Activated T-cell treated with anti-CD3 and anti-CD28 coated beads, Interleukin-2, amount 50 U/mL, for 4 hours (primary cell): ENCODE measurements at regions not wholly inside any gene's neighbourhood (a gene's known extent, or its start where the extent isn't known, plus 50 kb on each side); places are given as distances from the start of the nearest gene placed in this dataset.

Experiments
- ATAC-seq, 2 donors: fragments of 200-7000 bp; cut with Tn5 transposase; one replicate each; pipeline ENCODE4 v1.10.0; 2021
- DNase-seq: peaks from one replicate; pipeline ENCODE4 v3.0.0-alpha.2; 2020
- H3K27me3 Mint-ChIP-seq: one replicate; pipeline ENCODE4 v1.8.0; 2021; ENCODE audit warnings: low read depth, mixed read lengths
- H3K36me3 Mint-ChIP-seq: one replicate; pipeline ENCODE4 v1.8.0; 2022; ENCODE audit warnings: mixed read lengths; ENCODE audit not compliant: insufficient read depth
- H3K4me1 Mint-ChIP-seq: one replicate; pipeline ENCODE4 v1.8.0; 2021; ENCODE audit warnings: low read depth, mixed read lengths
- H3K4me3 Mint-ChIP-seq: one replicate; pipeline ENCODE4 v1.8.0; 2021; ENCODE audit warnings: mild to moderate bottlenecking, moderate library complexity, mixed read lengths
- H3K9me3 Mint-ChIP-seq: one replicate; pipeline ENCODE4 v1.8.0; 2021; ENCODE audit warnings: mixed read lengths

DNA sequence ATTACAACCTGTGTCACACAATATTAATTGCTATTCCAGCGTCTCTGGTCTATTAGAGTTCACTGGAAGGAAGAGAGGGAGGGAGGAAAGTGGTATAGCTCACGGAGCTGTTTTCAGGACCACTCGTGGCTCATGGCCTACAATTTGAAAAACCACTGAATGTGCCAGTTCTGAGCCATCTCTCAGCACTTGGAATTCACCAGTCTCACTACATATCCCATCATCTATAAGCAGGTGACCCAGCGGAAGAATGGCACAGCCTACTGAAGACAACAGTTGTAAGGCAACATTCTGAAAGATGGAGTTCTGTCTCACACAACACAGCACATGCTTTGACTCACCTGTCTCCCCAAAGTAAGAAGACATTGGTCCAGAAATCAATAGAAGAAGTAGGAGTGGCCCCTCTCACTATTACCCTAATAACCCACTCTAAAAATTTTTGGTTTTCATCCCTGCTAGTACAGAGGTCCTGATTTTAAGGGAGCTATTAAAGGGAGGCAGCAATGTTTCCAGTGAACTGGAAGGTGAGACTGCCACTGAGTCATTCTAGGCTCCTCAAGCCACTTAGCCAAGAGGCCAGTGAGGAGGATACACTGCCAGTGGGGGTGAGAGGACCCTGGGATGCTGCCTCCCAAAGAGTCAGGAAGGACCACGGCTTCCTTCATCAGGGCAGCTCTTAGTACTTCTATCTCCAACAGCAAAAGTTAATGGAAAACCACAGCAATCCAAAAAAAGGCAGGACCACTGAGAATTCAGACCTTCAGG lies 50.0 kb upstream of the DOCK9 start:
- peaks cover 2% of the 10 kb centered on the region for H3K36me3 Mint-ChIP-seq
- peaks cover 86% of the 10 kb centered on the region for H3K4me1 Mint-ChIP-seq
- H3K27me3 Mint-ChIP-seq, result no peaks in the 10 kb centered on the region
- H3K4me3 Mint-ChIP-seq, result no peak overlapping the region
- DNase-seq (no peak), ATAC-seq (peak in 1 of 2 donors; percentile 3)
- H3K9me3 Mint-ChIP-seq, result no peaks in the 10 kb centered on the region

GRCh38 chr13:99028890-99029289 lies 51.0 kb upstream of the DOCK9 start:
- Mint-ChIP-seq H3K4me3 (no peak overlapping the region), H3K36me3 (peaks cover 2% of the 10 kb centered on the region), H3K27me3 (no peaks in the 10 kb centered on the region), H3K4me1 (peaks cover 84% of the 10 kb centered on the region), H3K9me3 (no peaks in the 10 kb centered on the region)
- DNase-seq (peak; percentile 15), ATAC-seq (no peak)

DNA sequence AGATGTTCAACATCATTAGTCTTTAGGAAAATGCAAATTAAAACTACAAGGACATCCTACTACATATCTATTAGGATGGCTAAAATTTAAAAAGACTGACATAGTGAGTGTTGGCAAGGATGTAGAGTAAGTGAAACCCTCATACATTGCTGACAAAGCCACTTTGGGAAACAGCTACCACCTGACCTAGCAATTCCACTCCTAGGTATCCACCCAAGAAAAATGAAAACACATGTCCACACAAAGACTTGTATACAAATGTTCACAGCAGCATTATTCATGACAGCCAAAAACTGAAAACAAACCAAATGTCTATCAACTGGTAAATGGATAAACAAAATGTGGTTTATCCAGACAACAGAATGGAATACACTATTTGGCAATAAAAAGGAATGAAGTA lies 51.7 kb upstream of the DOCK9 start:
- no peak overlapping the region for H3K4me3 Mint-ChIP-seq
- peaks cover 80% of the 10 kb centered on the region for H3K4me1 Mint-ChIP-seq
- no peaks in the 10 kb centered on the region for H3K9me3 Mint-ChIP-seq
- no peaks in the 10 kb centered on the region for H3K27me3 Mint-ChIP-seq
- no peaks in the 10 kb centered on the region for H3K36me3 Mint-ChIP-seq
- DNase-seq, result no peak
- no peak for ATAC-seq

DNA sequence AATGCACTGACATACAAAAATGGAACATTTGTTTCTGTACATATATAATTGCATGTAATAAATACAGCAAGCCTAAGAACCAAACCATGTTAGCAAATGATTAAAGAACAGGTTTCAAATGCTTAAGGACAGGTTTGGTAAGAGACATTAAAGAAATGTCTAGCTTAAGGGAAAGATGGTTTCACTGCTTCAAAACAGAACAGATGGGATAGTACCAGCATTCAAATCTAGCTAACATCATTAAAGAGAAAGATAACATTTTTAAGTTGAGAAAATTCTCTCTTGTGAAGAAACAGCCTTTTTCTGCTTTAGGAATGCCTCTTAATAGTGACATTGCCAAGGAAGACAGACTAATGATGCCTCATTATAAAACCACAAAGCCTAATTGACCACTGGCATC lies 52.5 kb upstream of the DOCK9 start:
- Mint-ChIP-seq H3K9me3 (no peaks in the 10 kb centered on the region), H3K4me3 (no peak overlapping the region), H3K36me3 (peaks cover 3% of the 10 kb centered on the region), H3K4me1 (peaks cover 79% of the 10 kb centered on the region), H3K27me3 (no peaks in the 10 kb centered on the region)
- ATAC-seq (no peak), DNase-seq (no peak)

DNA sequence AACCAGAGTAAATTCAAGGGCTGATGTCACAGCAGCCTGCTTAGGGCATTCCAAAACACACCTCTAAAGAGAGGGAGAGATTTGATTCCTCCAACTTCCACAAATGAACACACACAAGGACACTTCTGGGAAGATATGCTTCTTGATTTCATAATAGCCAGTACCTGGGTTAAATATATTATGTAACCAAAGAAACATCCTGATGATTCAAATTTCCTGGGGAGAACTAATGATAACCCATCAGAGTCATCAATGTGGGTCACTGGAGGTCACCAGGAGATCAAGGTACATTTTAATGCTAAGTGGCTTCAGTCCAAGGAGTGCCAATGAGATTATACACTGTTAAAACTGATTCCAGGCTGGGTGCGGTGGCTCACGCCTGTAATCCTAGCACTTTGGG lies 54.0 kb upstream of the DOCK9 start:
- no peaks in the 10 kb centered on the region for H3K9me3 Mint-ChIP-seq
- DNase-seq (no peak), ATAC-seq (no peak)
- H3K36me3 Mint-ChIP-seq, result peaks cover 7% of the 10 kb centered on the region
- peaks cover 64% of the 10 kb centered on the region for H3K4me1 Mint-ChIP-seq
- H3K27me3 Mint-ChIP-seq, result no peaks in the 10 kb centered on the region
- no peak overlapping the region for H3K4me3 Mint-ChIP-seq

- H3K4me3 Mint-ChIP-seq, result no peak overlapping the region
- no peak for DNase-seq
- ATAC-seq, result peak; percentile 60 to 64
- peaks cover 7% of the 10 kb centered on the region for H3K36me3 Mint-ChIP-seq
- no peaks in the 10 kb centered on the region for H3K9me3 Mint-ChIP-seq
- no peaks in the 10 kb centered on the region for H3K27me3 Mint-ChIP-seq
- peaks cover 54% of the 10 kb centered on the region for H3K4me1 Mint-ChIP-seq
Measured at GRCh38 chr13:99033814-99034213, 56.0 kb upstream of the DOCK9 start.

DNA sequence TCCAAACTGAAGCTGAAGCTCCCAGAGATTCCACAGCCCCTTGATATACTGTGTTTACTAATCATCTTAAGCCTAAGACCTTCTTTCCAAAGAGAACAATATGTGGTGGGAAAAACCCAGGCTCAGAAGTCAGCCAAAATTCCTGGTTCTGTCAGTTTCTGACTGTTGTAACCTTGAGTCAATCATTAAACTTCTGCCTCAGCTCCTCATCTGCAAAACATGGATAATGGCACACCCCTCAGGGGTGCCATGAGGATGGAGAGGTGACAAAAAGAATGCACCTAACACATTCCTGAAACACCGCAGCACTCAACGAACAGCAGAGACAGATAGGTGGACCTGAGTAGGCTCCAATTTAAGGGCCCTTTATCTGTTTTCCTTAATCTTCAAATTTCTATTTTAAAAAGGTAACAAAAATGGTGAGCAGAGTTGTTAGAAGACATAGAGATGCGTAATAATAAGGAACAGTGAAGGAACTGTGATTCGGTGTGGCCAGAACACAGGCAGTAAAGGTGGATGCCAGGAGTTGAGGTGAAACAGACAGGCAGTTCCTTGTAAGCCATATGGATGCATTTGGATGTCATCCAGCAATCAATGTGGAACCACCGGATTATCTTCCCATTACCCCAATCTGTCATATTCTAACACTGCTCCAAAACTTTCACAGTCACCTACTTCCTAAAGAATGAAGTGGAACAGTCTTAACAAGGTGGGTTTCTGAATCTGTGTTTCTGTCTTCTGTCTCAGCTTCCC lies 56.6 kb upstream of the DOCK9 start:
- H3K27me3 Mint-ChIP-seq, result no peaks in the 10 kb centered on the region
- H3K4me3 Mint-ChIP-seq, result no peak overlapping the region
- no peak for ATAC-seq
- no peaks in the 10 kb centered on the region for H3K9me3 Mint-ChIP-seq
- H3K4me1 Mint-ChIP-seq, result peaks cover 54% of the 10 kb centered on the region
- peaks cover 7% of the 10 kb centered on the region for H3K36me3 Mint-ChIP-seq
- DNase-seq, result no peak

GRCh38 chr13:99035715-99036114 lies 57.9 kb upstream of the DOCK9 start:
- no peaks in the 10 kb centered on the region for H3K27me3 Mint-ChIP-seq
- no peak overlapping the region for H3K4me3 Mint-ChIP-seq
- peaks cover 52% of the 10 kb centered on the region for H3K4me1 Mint-ChIP-seq

DNA sequence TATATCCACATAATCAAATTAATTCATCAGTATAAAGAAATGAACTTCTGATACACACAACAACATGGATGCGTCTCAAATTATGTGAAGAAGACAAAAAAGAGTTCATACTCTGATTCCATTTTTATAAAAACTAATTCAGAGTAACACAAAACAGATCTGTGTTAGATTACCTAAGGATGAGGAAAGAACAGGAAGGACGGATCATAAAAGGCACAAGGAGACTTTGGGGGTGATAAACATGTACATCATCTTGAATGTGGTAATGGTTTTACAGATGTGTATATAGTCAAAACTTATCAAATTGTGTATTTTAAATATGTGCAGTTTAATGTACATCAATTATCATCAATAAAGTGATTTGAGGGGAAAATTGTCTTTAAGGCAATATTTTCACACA lies 59.9 kb upstream of the DOCK9 start:
- Mint-ChIP-seq H3K4me1 (peaks cover 63% of the 10 kb centered on the region), H3K36me3 (peaks cover 7% of the 10 kb centered on the region)
- no peak for ATAC-seq

More at GRCh38 chr13:99035715-99036114, 57.9 kb upstream of the DOCK9 start:
- H3K9me3 Mint-ChIP-seq, result no peaks in the 10 kb centered on the region
- DNase-seq (no peak), ATAC-seq (no peak)
- peaks cover 7% of the 10 kb centered on the region for H3K36me3 Mint-ChIP-seq

GRCh38 chr13:99039718-99040280 lies 61.9 kb upstream of the DOCK9 start:
- peaks cover 72% of the 10 kb centered on the region for H3K4me1 Mint-ChIP-seq

More for the DNA sequence above, 59.9 kb upstream of the DOCK9 start:
- H3K9me3 Mint-ChIP-seq, result no peaks in the 10 kb centered on the region
- H3K4me3 Mint-ChIP-seq, result no peak overlapping the region
- DNase-seq, result no peak
- no peaks in the 10 kb centered on the region for H3K27me3 Mint-ChIP-seq

GRCh38 chr13:99040536-99041131 lies 62.8 kb upstream of the DOCK9 start:
- ATAC-seq (no peak), DNase-seq (no peak)
- H3K4me1 Mint-ChIP-seq, result peaks cover 75% of the 10 kb centered on the region
- H3K27me3 Mint-ChIP-seq, result no peaks in the 10 kb centered on the region
- no peaks in the 10 kb centered on the region for H3K9me3 Mint-ChIP-seq
- H3K4me3 Mint-ChIP-seq, result no peak overlapping the region
- H3K36me3 Mint-ChIP-seq, result peaks cover 4% of the 10 kb centered on the region

More at GRCh38 chr13:99039718-99040280, 61.9 kb upstream of the DOCK9 start:
- H3K36me3 Mint-ChIP-seq, result peaks cover 7% of the 10 kb centered on the region
- DNase-seq (no peak), ATAC-seq (no peak)
- no peaks in the 10 kb centered on the region for H3K9me3 Mint-ChIP-seq
- no peak overlapping the region for H3K4me3 Mint-ChIP-seq
- H3K27me3 Mint-ChIP-seq, result no peaks in the 10 kb centered on the region

DNA sequence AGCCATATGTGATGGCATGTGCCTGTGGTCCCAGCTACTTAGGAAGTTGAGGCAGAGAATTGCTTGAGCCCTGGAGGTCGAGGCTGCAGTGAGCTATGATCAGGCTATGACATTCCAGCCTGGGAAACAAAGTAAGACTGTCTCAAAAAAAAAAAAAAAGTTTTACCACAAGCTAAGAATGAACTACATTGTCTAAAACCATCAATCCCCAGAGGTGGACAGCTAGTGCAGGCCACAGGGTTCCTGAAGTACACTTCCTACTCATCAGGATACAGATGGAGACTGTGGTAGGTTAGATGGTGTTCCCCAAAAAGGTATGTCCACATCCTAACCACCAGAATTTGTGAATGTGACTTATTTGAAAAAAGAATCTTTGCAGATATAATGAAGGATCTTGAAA lies 63.5 kb upstream of the DOCK9 start:
- DNase-seq, result no peak
- H3K36me3 Mint-ChIP-seq, result no peaks in the 10 kb centered on the region
- ATAC-seq, result no peak
- peaks cover 82% of the 10 kb centered on the region for H3K4me1 Mint-ChIP-seq
- H3K27me3 Mint-ChIP-seq, result no peaks in the 10 kb centered on the region
- H3K9me3 Mint-ChIP-seq, result no peaks in the 10 kb centered on the region
- H3K4me3 Mint-ChIP-seq, result no peak overlapping the region

DNA sequence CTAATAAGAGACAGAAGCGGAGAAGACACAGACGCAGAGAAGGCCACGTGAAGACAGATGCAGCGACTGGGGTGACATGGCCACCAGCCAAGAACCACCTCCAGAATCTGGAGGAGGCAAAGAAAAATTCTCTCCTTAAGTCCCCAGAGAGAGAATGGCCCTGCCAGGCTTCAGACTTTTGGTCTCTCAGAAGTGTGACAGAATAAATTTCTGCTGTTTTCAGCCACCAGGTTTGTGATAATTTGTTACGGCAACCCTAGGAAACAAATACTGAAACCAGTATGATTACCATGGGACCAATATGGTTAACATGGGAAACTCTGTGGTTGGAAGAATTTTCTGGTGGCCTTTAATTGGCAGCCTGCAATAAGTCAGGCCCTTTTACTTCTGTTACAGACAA lies 63.9 kb upstream of the DOCK9 start:
- ATAC-seq, result peak; percentile 9 to 13
- Mint-ChIP-seq H3K27me3 (no peaks in the 10 kb centered on the region), H3K36me3 (no peaks in the 10 kb centered on the region), H3K4me1 (peaks cover 86% of the 10 kb centered on the region), H3K4me3 (no peak overlapping the region), H3K9me3 (no peaks in the 10 kb centered on the region)
- DNase-seq, result no peak

DNA sequence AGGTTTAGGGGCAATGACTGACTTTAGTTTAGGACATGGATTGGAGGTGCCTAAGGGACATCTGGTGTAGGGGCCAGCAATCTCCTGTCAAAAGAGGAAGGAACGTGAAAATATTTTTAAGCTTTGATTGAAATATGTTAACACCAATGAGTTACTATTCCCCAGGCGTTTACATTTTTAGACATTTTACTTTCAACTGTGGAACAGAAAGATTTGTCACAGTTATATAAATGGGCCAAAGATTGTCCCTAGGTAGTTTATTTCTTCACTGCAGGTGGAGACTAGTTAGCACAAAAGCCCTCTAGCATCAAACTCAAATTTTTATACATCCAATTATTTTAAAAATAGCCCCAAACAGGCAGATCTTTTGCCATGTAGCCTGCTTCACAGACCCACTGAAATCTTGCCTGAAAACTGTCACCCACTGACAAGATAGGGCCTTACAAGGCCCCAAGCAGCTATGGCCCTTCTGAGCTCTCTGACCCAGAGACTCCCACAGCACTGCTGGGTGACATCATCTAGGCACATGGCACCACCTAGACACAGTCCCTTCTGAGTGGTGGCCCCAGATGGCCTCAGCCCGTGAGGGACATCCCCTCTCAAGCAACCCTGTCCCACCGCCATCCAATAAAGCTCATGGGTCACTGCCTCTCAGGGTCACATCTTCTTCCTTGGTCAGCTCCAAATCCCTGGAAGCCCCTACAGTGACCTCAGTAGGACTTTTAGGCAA lies 64.8 kb upstream of the DOCK9 start:
- Mint-ChIP-seq H3K9me3 (no peaks in the 10 kb centered on the region), H3K36me3 (no peaks in the 10 kb centered on the region), H3K4me1 (peaks cover 88% of the 10 kb centered on the region), H3K27me3 (no peaks in the 10 kb centered on the region), H3K4me3 (no peak overlapping the region)
- ATAC-seq (no peak), DNase-seq (no peak)
